Non-pigmented ciliary epithelial cell (primary cell): ENCODE measurements at regions not wholly inside any gene's neighbourhood (a gene's known extent, or its start where the extent isn't known, plus 50 kb on each side); places are given as distances from the start of the nearest gene placed in this dataset.

Experiments
- DNase-seq: peaks from one replicate; pipeline ENCODE4 v3.0.0-alpha.2; 2010; ENCODE audit warnings: low read depth

DNA sequence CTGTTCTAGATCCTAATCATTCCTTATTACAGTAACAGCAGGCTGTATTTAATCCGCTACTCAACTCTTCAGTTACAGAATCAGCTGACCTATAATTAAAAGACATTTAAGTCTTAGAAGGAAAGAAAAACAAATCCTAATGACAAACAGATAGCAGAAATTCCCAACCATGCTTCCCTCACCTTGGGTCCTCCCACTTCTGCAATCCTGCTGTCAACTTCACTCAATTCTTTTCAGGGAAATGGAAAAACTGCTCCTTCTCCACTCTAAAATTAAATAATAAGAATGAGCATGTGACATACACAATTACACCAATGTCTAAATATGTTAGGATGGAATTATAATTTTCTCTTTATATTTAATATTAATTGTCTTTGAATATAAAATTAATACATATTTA lies 182.6 kb upstream of the LYPLAL1 start:
- DNase-seq = no peak

DNA sequence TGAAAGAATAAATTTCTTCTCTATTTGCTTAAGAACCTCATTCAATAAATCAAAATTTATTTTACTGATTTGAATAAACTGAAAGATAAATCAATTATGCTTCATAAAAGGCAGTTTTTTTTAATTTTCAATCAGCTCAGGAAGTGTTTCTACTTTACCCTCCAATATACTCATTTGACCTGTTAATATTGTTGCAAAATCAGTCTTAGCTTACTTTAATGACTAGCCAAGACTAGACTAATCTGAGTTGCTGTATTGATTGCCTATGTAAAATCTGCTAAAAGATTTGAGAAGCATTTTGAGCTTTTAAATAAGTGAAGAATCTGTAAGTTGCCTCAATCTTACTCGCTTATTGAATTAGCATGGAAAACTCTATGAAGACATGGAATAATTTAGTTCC lies 179.1 kb upstream of the LYPLAL1 start:
- DNase-seq = no peak

DNA sequence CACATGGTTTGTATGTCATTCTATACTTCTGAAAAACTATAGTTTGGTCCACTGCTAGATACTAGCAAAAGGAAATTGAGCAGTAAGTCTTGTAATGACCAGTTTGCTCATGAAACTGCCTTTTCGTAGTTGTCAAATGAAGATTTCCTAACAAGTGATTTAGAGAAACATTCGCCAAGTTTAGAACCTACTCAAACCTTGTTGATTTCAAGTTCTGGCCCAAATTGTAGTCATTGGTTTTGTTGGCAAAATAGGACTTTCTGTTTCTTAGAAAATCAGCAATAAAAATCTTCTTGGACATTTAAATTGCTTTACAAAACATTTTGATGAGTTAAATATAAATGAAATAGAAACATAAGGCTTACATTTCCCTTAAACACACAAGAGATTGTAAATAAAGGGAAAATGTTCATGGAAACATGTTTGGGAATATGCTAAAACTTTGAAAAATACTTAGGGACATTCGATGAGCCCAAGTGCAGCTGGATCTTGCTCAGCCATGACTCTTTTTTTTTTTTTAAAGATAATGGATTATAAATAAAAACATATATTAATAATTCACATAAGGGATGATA lies 178.5 kb upstream of the LYPLAL1 start:
- DNase-seq = no peak

DNA sequence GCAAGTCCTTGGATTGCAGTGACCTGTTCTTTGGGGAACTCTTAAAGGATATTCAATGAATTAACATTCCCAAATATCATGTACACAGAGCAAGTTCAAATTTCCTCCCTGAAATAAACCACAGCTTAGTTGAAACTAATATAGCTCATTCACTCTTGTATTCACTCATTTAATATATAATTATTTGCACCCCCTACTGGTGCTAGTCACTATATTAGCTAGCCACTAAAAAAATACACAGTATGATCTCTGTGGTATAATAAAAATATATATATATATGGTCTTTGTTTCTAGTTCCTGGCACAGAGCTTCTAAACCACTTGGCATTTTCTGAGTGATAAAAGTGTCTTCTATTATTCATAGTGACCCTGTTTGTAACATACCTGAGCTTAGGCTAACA lies 177.3 kb upstream of the LYPLAL1 start:
- no peak for DNase-seq

DNA sequence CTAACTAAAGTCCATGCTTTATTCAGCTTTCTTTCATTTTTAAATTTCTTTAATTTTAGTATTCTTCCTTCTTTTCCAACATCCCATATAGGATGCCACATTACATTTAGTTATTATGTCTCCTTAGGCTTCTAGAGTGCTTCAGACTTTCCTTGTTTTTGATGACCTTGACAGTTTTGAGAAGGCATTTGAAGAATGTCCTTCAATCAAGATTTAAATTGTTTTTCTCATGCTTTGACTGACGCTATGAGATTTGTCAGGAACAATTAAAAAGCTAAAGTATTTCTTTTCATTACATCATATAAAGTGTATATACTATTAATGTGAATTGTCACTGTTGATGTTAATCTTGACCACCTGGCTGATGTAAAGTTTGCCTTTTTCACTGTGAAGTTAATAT lies 173.7 kb upstream of the LYPLAL1 start:
- no peak for DNase-seq

DNA sequence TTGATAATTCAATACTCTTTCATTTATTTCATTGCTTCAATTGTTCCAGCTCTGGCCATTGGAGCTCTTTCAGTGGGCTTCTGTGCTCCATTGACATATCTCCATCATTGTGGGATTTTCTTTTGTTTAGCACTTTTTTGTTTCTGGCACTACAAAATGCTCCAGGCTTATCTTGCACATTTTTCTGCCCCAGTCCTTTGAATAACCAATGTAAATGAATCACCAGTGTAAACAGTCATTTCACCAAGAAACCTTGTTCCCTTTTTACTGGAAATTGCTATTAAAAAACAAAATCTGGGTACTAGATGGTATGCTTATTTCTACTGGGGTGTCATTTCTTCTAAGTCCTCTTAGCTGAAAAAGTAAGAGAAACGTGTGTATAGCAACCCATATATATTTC lies 173.0 kb upstream of the LYPLAL1 start:
- no peak for DNase-seq

DNA sequence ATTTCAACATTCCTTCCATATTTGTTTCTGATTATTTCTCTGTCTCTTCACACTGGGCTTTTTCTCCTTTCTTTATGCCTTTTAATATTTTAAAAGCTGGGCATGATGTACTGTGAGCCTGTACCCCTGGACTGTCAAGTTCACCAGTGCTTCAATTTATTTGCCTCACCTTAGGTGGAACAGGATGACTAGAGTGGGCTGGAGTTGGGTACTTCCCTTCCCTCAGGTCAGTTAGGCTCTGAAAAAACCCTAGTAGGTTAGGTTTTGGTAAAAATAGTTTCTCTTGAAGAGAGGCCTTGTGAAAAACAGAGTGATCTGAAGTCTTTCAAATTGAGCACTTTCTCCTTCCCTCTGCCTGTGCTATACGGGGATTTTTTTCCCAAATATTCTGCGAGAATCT lies 163.0 kb upstream of the LYPLAL1 start:
- DNase-seq = no peak

DNA sequence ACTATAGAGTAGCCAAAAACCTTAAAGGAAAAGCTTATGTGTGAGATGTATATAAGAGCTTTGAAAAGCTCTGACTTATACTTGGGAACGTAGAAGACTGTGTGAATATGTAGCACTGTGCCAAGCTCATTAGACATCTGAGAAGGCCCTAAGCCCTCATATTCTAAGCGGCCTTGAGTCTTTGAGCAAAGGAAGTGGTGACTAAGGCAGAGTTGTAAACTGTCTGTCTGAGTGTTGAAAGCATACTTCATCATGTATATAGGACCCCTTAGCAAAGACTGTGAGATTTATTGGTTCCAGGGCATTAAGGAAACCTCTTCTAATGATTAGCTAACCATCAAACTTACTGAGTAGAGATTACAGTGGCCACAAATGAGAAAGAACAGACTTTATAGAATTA lies 153.3 kb upstream of the LYPLAL1 start:
- no peak for DNase-seq

DNA sequence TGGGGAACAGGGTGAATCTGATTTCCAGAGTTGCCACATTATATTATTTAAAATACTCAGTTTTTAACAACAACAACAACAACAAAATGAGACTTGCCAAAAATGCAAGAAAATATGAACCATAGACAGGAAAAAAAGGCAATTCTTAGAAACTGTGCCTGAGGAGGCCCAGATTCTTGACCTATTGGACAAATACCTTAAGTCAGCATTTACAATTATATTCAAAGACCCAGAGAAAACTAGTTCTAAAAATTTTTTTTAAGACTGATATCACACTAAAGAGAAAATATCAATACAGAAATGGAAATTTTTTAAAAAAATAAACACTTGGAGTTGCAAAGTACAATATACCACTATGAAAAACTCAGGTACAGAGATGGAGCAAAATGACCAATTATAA lies 152.8 kb upstream of the LYPLAL1 start:
- DNase-seq = no peak

DNA sequence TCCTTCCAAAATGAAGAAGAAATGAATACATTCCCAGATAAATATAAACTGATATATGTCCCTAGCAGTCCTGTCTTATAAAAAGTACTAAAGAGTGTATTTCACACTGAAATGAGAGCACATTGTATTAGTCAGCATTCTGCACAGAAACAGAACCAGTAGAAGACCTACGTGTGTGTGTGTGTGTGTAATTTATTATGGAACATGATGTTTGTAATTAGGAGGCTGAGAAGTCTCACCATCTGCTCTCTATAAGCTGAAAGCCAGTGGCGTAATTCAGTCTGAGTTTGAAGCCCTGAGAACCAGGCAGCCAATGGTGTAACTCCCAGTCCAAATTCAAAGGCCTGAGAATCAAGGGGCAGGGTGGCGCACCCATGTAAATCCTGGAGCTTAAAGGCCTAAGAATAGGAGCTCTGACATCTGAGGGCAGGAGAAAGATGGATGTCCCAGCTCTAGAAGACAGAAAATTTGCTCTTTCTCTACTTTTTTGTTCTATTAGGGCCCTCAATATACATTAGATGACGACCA lies 146.5 kb upstream of the LYPLAL1 start:
- DNase-seq = no peak

DNA sequence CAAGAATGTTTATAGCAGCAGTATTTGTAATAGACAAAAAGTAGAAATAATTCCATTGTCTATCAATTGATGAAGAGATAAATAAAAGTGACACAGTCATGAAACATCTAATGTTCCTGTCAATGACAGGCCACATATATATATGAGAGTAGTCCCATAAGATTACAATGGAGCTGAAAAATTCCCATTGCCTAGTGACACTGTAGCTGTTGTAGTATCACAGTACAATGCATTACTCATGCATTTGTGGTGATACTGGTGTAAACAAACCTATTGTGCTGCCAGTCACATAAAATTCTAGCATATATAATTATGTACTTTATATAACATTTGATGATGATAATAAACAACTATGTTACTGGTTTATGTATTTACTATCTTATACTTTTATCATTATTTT lies 141.9 kb upstream of the LYPLAL1 start:
- DNase-seq = no peak

DNA sequence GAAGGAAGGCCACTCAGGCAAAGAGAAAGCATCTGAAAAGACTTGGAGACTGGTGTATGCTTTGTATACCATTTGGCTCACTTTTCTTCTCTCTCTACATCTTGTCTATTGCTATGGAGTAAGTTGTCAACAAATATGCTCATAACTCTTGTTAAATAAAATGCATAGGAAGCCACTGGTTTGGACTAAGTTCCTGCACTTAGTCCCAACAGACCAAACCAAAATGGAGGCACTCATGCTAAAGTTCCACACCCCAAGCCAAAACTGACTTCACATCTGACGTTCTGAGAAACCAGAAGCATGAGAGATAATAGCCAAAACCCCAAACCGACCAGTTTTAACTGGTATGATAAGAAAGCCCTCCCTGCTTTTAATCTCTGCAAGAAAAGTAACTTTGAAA lies 135.3 kb upstream of the LYPLAL1 start:
- DNase-seq = no peak

DNA sequence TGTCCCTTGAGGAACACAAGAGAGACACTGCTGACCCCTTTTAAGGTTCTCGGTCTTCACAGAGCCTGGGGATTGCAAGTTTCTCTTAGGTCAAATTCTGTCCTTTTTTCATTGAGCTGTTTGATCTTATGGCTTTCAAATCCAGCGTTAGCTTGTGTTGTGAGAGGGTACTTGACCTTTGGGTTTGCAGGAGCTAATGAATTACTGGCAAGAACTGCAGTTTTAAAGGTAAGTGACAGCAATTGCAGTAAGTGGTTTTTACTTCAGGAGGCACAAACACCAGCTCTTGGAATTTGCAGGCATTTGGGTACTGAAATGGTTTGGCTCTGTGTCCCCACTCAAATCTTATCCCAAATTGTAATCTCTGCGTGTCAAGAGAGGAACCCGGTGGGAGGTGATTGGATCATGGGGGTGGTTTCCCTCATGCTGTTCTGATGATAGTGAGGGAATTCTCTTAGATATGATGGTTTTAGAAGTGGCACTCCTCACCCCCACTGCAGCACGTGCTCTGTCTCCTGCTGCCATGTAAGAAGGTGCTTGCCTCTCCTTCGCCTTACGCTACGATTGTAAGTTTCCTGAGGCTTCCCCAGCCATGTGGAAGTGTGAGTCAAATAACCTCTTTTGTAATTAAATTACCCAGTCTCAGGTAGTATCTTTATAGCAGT lies 134.5 kb upstream of the LYPLAL1 start:
- no peak for DNase-seq

DNA sequence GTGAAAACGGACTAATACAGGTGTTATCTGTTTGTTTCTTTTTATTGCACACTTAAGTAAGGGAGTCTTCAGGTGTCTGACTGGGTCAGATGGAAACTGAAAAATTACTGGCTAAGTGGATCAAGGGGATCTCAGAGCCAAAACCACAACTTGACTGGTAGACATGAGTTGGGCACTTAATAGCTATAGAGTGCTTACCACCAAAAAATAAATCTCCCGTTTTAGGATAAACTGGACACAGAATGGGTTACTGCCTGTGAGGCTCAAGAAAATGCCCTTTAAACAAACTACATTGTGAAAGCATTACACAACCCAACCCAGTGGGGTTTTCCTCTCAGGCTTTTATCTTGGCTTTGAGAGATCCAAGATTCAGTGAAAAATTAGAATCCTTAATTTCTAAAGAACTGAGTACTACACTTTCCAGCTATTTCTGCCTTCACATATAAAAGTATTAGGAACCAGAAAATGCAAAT lies 134.0 kb upstream of the LYPLAL1 start:
- DNase-seq = no peak

DNA sequence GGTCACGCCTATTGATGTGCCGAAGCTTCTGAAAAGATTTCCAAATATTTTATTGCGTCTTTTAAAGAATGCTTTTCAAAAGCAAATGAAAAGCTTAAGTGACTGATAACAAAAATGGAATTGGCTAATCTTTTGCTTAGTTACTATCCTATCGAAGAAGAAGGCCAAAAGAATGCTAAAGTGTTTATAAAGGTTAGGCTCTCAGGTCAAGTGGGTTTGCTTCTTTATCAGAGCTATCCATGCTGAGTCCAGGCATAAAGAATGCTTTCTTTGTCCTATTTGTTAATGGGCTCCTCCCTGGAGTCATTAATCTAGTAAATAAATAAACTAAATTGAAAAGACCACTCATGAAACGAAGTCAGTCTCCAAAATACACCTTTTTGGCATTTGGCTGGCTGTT lies 133.4 kb upstream of the LYPLAL1 start:
- DNase-seq = no peak

DNA sequence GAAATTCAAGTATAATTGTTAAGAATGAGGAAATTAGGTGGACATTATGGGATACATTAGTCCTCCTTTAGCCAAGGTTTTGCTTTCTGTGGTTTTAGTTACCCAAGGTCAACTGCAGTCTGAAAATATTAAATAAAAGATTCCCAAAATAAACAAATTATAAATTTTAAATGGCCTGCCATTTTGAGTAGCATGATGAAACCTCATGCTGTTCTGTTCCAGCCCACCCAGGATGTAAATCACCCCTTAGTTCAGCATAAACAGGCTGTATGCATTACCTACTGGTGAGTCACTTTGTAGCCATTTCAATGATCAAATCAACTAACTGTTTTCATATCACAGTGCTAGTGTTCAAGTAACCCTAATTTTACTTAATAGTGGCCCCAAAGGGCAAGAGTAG lies 132.5 kb upstream of the LYPLAL1 start:
- peak; percentile 68 for DNase-seq

DNA sequence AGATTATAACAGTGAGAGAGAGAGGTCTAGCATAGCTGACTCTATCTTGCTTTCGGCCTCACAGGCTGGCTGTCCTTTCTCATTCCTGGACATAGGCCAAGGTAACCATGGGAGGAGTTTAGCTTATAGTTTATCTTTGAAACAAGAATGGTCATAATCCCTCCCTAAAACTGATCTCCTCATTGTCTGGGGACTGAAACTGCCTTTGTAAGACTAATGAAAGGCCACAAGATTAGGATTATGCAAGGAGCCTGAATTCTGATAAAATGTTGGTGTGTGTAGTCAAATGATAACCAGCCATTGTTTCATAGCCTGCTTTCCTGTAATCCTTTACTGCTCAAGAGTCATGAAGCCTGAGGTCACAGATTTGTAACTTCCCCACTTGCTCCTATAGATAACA lies 131.9 kb upstream of the LYPLAL1 start:
- peak; percentile 36 for DNase-seq

DNA sequence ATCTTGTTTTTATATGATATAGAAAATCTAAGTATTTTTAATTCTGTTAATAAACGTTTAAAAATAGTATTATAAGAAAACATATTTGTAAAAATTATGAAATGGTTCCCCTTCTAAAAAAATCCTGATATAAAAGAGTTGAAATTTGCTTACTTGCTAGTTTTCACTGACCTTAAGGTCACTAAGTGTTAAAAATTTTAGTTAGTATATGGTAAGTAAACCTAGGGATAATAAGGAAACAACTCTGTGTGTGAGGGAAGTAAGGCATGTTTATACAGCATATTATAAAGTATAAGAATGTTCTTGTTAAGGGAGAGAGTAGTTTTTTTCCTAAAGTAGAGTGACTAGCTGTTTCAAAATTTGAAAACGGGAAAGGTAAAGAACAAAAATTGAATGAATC lies 130.9 kb upstream of the LYPLAL1 start:
- DNase-seq = no peak

DNA sequence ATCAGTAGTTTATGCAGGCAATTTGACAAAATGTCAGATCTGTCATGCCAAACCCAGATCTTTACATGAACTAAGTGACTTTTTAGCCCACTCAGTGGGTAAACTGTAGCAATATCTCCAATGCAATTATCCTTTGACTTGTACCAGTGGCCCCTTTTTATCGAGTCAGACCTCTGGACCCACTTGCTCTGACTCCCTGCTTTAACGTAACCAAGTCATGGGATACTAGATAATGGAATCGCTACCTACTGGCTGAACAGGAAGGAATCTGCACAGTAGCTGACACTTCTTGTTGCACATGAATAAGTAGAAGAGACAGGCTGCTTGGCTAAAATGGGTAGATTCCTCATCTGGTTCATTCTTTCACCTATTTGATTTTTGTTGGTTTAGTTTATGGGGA lies 128.4 kb upstream of the LYPLAL1 start:
- DNase-seq = no peak

DNA sequence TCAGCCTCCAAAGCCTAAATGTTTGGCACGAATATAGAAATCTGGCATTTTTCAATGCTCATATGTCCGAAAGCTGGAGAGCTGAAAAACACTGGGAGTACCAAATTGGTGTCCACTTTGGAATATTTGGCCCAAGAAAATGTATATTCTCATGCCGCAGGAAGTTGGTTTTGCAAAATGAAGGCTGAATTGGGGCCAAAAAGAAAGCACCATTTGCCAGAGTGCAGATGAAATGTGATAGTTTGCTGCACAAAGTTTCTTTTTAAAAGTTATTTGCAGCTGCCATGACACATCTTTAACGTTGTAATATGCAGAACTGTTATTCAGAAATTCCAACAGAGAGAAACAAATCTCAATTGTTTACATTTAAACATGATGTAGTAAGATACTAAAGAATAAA lies 124.2 kb upstream of the LYPLAL1 start:
- DNase-seq = no peak

DNA sequence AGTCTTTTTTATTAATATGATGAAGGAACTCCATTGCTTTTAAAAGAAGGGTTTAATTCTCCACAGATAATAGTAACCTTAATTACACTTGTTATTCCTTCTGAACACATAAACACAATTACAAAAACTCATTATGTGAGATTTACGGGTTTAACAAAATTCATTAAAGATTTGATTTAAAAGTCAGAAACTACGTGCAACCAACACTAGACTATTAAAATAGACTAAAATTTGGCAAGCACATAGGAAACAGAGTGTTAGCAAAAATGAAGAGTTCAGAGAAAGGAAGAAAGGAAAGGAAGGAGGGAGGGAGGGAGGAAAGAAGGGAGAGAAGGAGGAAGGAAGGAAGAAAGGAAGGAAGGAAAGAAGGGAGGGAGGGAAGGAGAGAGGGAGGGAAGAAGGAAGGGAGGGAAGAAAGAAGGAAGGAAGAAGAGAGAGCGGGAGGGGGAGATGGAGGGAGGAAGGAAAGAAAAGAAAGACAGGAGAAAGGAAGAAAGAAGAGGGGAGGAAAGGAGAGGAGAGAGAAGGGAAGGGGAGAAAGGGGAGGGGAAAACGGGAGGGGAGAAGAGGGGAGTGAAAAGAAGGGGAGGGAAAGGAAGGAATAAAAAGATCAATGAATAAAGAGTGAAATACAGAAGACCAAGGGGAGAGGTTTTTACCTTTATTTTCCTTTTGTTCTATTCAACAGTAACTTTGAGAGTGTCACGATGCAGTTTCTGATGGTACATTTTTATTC lies 123.4 kb upstream of the LYPLAL1 start:
- no peak for DNase-seq

DNA sequence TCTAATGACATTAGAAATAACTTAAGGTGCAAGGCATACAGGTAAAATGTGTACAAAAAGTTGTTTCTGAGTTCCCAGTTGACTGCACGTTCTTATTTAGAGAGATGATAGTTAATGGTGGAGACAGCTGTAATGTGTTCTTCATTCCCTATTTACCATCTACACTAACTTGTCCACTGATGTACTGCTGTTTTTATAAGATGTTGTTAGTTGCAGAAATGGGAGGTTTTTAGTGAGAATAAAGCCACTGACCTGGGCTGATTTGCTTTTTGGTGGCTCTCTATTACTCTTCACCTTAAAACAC lies 122.9 kb upstream of the LYPLAL1 start:
- DNase-seq = no peak

DNA sequence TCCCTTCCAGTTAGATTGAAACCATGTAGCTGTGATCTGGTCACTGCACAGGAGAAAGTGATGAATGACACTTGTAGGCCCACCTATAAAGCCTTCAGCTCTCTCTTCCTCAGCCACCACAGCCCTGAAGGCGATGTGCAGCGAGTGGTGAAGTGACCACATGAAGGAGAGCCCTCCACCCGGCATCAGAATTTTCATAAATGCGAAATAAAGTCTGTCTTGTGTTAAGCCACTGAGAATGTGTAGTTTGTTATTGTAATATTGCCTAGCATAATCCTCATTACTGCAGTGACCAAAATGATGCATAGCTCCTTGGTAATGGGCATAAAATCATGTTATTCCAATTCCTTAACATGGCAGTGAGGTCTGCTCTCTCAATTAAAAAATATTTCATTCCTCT lies 122.1 kb upstream of the LYPLAL1 start:
- no peak for DNase-seq
